Upper lobe of right lung (tissue), 1 donor: ENCODE measurements at regions not wholly inside any gene's neighbourhood (a gene's known extent, or its start where the extent isn't known, plus 50 kb on each side); places are given as distances from the start of the nearest gene placed in this dataset.
"Not testable (repeated sequence)": the region's sequence is repeated elsewhere in the genome, so short reads cannot be mapped to it uniquely, and the experiment has no call there.

Experiments
- ATAC-seq: fragments of 200-7000 bp; cut with Tn5 transposase; one replicate; pipeline ENCODE4 v1.9.1; 2020; ENCODE audit warnings: mild to moderate bottlenecking, moderate library complexity
- DNase-seq: peaks from one replicate; pipeline ENCODE4 v3.0.0-alpha.2; 2020
- H3K27ac ChIP-seq: fragments of 200-600 bp; one replicate; pipeline ENCODE4 v1.8.0; 2022
- H3K27me3 ChIP-seq: fragments of 200-600 bp; one replicate; pipeline ENCODE4 v1.8.0; 2022; ENCODE audit warnings: mild to moderate bottlenecking
- H3K36me3 ChIP-seq: fragments of 200-600 bp; one replicate; pipeline ENCODE4 v1.8.0; 2022
- H3K4me1 ChIP-seq: fragments of 200-600 bp; one replicate; pipeline ENCODE4 v1.8.0; 2022
- H3K4me3 ChIP-seq: fragments of 200-600 bp; one replicate; pipeline ENCODE4 v1.8.0; 2022; ENCODE audit warnings: mild to moderate bottlenecking
- H3K9me3 ChIP-seq: fragments of 200-600 bp; one replicate; pipeline ENCODE4 v1.8.0; 2022
- intact Hi-C: fragments of 100-400 bp; cut with DNase I; formaldehyde crosslinking; loops from one replicate; pipeline ENCODE4 v1.11.0; 2022
- TF ChIP-seq, protein P1 (sequence below): fragments of 200-600 bp; IDR thresholded peaks from one replicate; pipeline ENCODE4 v1.8.0; 2022; ENCODE audit warnings: antibody characterized with exemption
- donor health status: DM: no; HTN: yes; CAD: no; lungs with severe emphysema.

- ATAC-seq (no peak), DNase-seq (no peak)
- H3K27me3 ChIP-seq = no peaks in the 10 kb centered on the region
- no peaks in the 10 kb centered on the region for H3K9me3 ChIP-seq
- intact Hi-C loops = no loop called here
- TF ChIP-seq, protein P1, sequence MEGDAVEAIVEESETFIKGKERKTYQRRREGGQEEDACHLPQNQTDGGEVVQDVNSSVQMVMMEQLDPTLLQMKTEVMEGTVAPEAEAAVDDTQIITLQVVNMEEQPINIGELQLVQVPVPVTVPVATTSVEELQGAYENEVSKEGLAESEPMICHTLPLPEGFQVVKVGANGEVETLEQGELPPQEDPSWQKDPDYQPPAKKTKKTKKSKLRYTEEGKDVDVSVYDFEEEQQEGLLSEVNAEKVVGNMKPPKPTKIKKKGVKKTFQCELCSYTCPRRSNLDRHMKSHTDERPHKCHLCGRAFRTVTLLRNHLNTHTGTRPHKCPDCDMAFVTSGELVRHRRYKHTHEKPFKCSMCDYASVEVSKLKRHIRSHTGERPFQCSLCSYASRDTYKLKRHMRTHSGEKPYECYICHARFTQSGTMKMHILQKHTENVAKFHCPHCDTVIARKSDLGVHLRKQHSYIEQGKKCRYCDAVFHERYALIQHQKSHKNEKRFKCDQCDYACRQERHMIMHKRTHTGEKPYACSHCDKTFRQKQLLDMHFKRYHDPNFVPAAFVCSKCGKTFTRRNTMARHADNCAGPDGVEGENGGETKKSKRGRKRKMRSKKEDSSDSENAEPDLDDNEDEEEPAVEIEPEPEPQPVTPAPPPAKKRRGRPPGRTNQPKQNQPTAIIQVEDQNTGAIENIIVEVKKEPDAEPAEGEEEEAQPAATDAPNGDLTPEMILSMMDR = no peak
- H3K27ac ChIP-seq = no peak overlapping the region
- H3K36me3 ChIP-seq = no peaks in the 10 kb centered on the region
- H3K4me3 ChIP-seq = no peak overlapping the region
- H3K4me1 ChIP-seq = no peaks in the 10 kb centered on the region
Observed at GRCh38 chr1:115160728-115161127, 71.4 kb upstream of the TSPAN2 start.

DNA sequence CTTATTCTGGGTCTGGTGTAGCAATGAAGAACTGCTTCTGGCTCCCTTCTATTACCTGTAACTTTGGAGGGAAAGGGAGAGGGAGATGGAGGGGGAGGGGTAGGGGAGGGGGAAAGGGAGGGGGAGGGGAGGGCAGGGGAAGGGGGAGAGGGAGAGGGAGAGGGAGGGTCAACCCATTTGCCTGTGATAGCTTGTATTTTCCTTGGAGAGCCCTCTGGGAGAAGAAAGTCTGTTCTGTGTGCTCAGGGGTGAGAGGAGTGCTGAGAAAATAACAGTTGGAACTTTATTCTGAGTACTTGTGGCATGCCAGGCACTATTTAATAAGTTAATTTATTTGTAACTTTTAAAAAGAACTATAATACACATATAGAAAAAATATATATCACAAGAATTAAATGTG lies 70.7 kb upstream of the TSPAN2 start:
- no peak for ATAC-seq
- TF ChIP-seq, protein P1 = no peak
- intact Hi-C loops = no loop called here
- Histone ChIP-seq H3K4me3 (no peak overlapping the region), H3K9me3 (no peaks in the 10 kb centered on the region), H3K27ac (no peak overlapping the region), H3K36me3 (no peaks in the 10 kb centered on the region), H3K27me3 (no peaks in the 10 kb centered on the region), H3K4me1 (no peaks in the 10 kb centered on the region)
- DNase-seq = no peak

DNA sequence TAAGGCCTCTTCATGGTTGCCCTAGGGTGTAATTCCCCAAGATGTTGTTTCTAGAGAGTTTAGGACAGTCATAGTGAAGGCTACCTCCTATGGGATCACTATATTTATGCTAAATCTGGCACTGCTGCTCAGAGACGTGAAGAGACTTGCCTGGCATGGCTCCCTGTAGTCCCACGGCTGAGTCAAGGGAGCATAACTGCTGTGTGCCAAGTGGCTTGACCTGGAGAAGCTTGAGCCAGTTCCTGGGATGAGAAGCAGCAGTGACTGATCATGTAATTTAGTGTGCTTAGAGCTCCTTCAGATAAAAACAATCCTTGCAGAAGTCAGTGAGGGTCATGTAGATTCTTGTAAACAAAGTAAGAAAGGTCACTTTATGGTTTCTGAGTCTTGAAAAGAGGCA lies 68.9 kb upstream of the TSPAN2 start:
- no peak for ATAC-seq
- intact Hi-C loops = no loop called here

DNA sequence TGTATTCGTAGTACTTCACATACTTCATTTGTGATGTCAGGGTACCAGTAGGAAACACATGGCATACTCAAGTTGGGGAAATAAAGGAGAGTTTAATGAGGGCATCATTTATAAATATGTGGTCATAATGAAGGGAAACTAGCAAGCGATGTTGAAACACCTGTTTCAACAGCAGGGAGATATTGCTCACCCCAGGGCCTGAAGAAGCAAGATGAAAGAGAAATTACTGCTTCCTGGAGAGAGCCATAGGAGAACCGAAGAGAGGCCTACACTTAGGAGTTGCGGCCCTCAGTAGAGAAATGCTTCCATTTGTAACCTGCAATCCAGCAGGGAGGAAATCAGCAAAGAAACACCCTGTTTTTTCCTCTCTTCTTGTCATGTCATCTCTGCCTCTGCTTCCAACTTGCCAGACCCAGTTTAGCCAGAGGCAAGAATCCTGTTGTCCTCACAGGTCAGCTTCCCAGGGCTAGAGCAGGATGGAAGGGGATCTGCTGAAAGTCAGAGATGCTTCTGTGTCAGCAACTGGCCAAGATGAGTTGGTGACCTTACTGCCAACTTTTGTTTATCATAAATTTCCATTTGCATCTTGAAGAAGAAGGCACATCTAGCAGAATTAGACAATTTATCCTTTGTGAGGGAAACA lies 67.6 kb upstream of the TSPAN2 start:
- Histone ChIP-seq H3K36me3 (no peaks in the 10 kb centered on the region), H3K27me3 (no peaks in the 10 kb centered on the region), H3K4me3 (no peak overlapping the region), H3K4me1 (no peaks in the 10 kb centered on the region), H3K9me3 (no peaks in the 10 kb centered on the region), H3K27ac (no peak overlapping the region)
- TF ChIP-seq, protein P1 = no peak
- intact Hi-C loops = no loop called here
- DNase-seq (no peak), ATAC-seq (no peak)

More for the DNA sequence above, 68.9 kb upstream of the TSPAN2 start:
- Histone ChIP-seq H3K36me3 (no peaks in the 10 kb centered on the region), H3K27me3 (no peaks in the 10 kb centered on the region), H3K4me3 (no peak overlapping the region), H3K9me3 (no peaks in the 10 kb centered on the region), H3K4me1 (no peaks in the 10 kb centered on the region), H3K27ac (no peak overlapping the region)
- TF ChIP-seq, protein P1 = no peak
- DNase-seq = no peak

DNA sequence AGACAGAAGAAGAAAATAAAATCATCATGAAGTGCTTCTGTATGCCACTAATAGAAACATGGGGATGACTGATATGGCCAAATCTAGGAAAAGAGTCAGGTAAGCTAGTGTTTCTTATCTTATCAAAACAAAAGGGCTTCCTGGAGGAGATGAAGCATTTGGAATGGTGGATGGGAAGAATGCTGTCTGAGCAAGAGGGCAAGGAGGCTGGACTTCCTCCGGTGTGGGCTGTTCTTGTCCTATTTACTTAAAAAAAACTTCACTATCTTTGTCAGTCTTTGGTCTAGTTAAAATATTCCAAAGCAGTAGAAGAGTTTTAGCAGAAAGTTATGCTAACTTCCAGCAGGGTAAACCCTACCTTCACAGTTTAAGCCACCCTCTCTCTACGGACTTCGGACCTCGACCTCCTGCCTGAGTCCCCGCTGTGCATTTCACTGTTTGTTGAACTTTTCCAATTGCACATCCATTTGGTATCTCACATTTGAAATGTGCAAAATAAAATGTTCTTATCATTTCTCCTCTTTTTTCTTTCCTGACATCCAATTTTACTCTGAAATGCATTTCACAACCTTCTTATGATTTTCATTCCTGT lies 64.8 kb upstream of the TSPAN2 start:
- intact Hi-C loops = no loop called here
- DNase-seq (no peak), ATAC-seq (no peak)
- TF ChIP-seq, protein P1 = no peak
- H3K4me3 ChIP-seq = no peak overlapping the region
- no peak overlapping the region for H3K27ac ChIP-seq
- H3K9me3 ChIP-seq = no peaks in the 10 kb centered on the region
- H3K36me3 ChIP-seq = no peaks in the 10 kb centered on the region
- no peaks in the 10 kb centered on the region for H3K27me3 ChIP-seq
- no peaks in the 10 kb centered on the region for H3K4me1 ChIP-seq

DNA sequence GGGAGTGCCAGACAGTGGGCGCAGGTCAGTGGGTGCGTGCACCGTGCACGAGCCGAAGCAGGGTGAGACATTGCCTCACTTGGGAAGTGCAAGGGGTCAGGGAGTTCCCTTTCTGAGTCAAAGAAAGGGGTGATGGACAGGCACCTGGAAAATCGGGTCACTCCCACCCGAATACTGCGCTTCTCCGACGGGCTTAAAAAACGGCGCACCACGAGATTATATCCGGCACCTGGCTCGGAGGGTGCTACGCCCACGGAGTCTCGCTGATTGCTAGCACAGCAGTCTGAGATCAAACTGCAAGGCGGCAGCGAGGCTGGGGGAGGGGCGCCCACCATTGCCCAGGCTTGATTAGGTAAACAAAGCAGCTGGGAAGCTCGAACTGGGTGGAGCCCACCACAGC lies 58.6 kb upstream of the TSPAN2 start:
- ATAC-seq, H3K36me3 ChIP-seq, H3K4me3 ChIP-seq, H3K27ac ChIP-seq, H3K9me3 ChIP-seq, H3K4me1 ChIP-seq, intact Hi-C loops, DNase-seq: not testable (repeated sequence)
- H3K27me3 ChIP-seq = peaks cover 11% of the 10 kb centered on the region
